MM.1S (cell line): ENCODE measurements at regions not wholly inside any gene's neighbourhood (a gene's known extent, or its start where the extent isn't known, plus 50 kb on each side); places are given as distances from the start of the nearest gene placed in this dataset.

ENCODE experiments used
- DNase-seq: peaks from one replicate; pipeline ENCODE4 v3.0.0-alpha.2; 2015
- H2AFZ ChIP-seq: fragments of 300-600 bp; sonication (generic); 2 replicates; pipeline ENCODE4 v1.6.0; 2016; ENCODE audit warnings: antibody characterized with exemption, low read length
- H3F3A ChIP-seq: fragments of 300-600 bp; sonication (generic); 2 replicates; pipeline ENCODE4 v1.6.1; 2016; ENCODE audit warnings: mild to moderate bottlenecking, antibody characterized with exemption, low read length, moderate library complexity, mixed read lengths; ENCODE audit not compliant: insufficient read depth
- H3K27ac ChIP-seq: fragments of 300-600 bp; sonication (generic); 2 replicates; pipeline ENCODE4 v1.5.1; 2016; ENCODE audit warnings: mild to moderate bottlenecking, low read length
- H3K27me3 ChIP-seq: fragments of 300-600 bp; sonication (generic); replicated peaks from 2 replicates; pipeline ENCODE4 v1.6.0; 2016; ENCODE audit warnings: low read length; ENCODE audit not compliant: insufficient read depth
- H3K36me3 ChIP-seq: fragments of 300-600 bp; sonication (generic); replicated peaks from 2 replicates; pipeline ENCODE4 v1.6.1; 2016; ENCODE audit warnings: mild to moderate bottlenecking, low read length, mixed read lengths; ENCODE audit not compliant: insufficient read depth
- H3K4me1 ChIP-seq: fragments of 300-600 bp; sonication (generic); 2 replicates; pipeline ENCODE4 v1.6.1; 2016; ENCODE audit warnings: low read length, mixed read lengths
- H3K4me2 ChIP-seq: fragments of 300-600 bp; sonication (generic); 2 replicates; pipeline ENCODE4 v1.6.0; 2016; ENCODE audit warnings: low read depth, low read length
- H3K4me3 ChIP-seq: fragments of 300-600 bp; sonication (generic); 2 replicates; pipeline ENCODE4 v1.5.1; 2016; ENCODE audit warnings: low read length, mixed read lengths
- H3K79me2 ChIP-seq: fragments of 300-600 bp; sonication (generic); 2 replicates; pipeline ENCODE4 v1.6.1; 2016; ENCODE audit warnings: mixed run types, low read length, mixed read lengths
- H3K9ac ChIP-seq: fragments of 300-600 bp; sonication (generic); 2 replicates; pipeline ENCODE4 v1.6.1; 2016; ENCODE audit warnings: low read length, mixed read lengths
- H3K9me2 ChIP-seq: fragments of 300-600 bp; sonication (generic); replicated peaks from 2 replicates; pipeline ENCODE4 v1.6.1; 2016; ENCODE audit warnings: mild to moderate bottlenecking, low read length, mixed read lengths; ENCODE audit not compliant: insufficient read depth
- H3K9me3 ChIP-seq: fragments of 300-600 bp; sonication (generic); replicated peaks from 2 replicates; pipeline ENCODE4 v1.6.1; 2016; ENCODE audit warnings: mild to moderate bottlenecking, low read length, mixed read lengths; ENCODE audit not compliant: insufficient read depth
- H4K20me1 ChIP-seq: fragments of 300-600 bp; sonication (generic); 2 replicates; pipeline ENCODE4 v1.6.1; 2016; ENCODE audit warnings: mild to moderate bottlenecking, low read length, moderate library complexity, mixed read lengths; ENCODE audit not compliant: insufficient read depth
- CTCF ChIP-seq: fragments of 300-600 bp; sonication (generic); IDR thresholded peaks from 2 replicates; pipeline ENCODE4 v1.5.1; 2016; ENCODE audit warnings: antibody characterized with exemption, low read length, mixed read lengths
- EZH2 ChIP-seq: fragments of 300-600 bp; sonication (generic); optimal IDR thresholded peaks from 2 replicates; pipeline ENCODE3; 2017; ENCODE audit warnings: low read depth, mild to moderate bottlenecking, antibody characterized with exemption, low read length, mixed read lengths
- EZH2phosphoT487 ChIP-seq: fragments of 300-600 bp; sonication (generic); IDR thresholded peaks from 2 replicates; pipeline ENCODE4 v1.6.1; 2018; ENCODE audit warnings: antibody characterized with exemption, low read length

DNA sequence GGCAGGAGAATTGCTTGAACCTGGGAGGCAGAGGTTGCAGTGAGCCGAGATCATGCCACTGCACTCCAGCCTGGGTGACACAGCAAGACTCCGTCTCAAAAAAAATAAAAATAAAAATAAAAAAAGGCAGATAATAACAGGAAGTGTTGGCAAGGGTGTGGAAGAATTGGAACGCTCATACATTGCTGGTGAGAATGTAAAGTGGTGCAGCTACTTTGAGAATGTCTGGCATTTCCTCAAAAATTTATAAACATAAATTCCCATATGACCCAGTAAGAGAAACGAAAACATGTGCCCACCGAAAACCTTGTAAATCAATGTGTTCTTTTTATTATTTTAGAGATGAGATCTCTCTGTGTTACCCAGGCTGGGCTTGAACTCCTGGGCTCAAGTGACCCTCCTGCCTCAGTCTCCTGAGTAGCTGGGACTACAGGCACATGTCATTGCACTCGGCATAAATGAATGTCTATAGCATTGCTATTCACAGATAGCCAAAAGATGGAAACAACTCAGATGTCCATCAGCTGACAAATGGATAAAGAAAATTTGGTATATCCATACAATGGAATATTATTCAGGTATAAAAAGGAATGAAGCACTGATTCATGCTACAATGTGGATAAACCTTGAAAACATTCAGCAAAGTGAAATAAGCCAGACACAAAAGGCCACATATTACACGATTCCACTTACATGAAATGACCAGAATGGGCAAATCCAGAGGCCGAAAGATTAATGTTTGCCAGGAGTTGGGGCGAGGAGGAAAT, 63.7 kb upstream of the PLAC1 start:
- Histone ChIP-seq H3K36me3 (no peaks in the 10 kb centered on the region), H3K27ac (no peak overlapping the region), H3K4me3 (no peak overlapping the region), H3K9me3 (no peaks in the 10 kb centered on the region), H3K79me2 (no peaks in the 10 kb centered on the region), H2AFZ (no peak overlapping the region), H3K4me2 (no peak overlapping the region), H3K9me2 (no peaks in the 10 kb centered on the region), H4K20me1 (no peaks in the 10 kb centered on the region), H3K4me1 (peaks cover 9% of the 10 kb centered on the region), H3K27me3 (no peaks in the 10 kb centered on the region), H3K9ac (no peak overlapping the region), H3F3A (0 out of 2 replicates have a peak, but pooled peaks cover 4% of the 10 kb centered on the region)
- TF ChIP-seq EZH2phosphoT487 = no peak
- no peak for TF ChIP-seq CTCF
- TF ChIP-seq EZH2 = no peak
- DNase-seq = no peak

- no peak overlapping the region for H2AFZ ChIP-seq
- H3K9me3 ChIP-seq = no peaks in the 10 kb centered on the region
- no peaks in the 10 kb centered on the region for H3K9me2 ChIP-seq
- DNase-seq = peak; percentile 72
- no peaks in the 10 kb centered on the region for H3K27me3 ChIP-seq
- H4K20me1 ChIP-seq = no peaks in the 10 kb centered on the region
- H3K36me3 ChIP-seq = no peaks in the 10 kb centered on the region
- 0 out of 2 replicates have a peak overlapping the region, but pooled peaks have one; percentile 9 for H3K4me2 ChIP-seq
- H3F3A ChIP-seq = 0 out of 2 replicates have a peak, but pooled peaks cover 4% of the 10 kb centered on the region
- TF ChIP-seq CTCF (no peak), EZH2phosphoT487 (no peak), EZH2 (no peak)
- peak overlapping the region; percentile 49; the same call in 1 of the 2 replicates for H3K27ac ChIP-seq
- peaks cover 9% of the 10 kb centered on the region for H3K4me1 ChIP-seq
- no peaks in the 10 kb centered on the region for H3K79me2 ChIP-seq
- H3K9ac ChIP-seq = no peak overlapping the region
- H3K4me3 ChIP-seq = no peak overlapping the region
Observed at GRCh38 chrX:134718966-134719317, 60.7 kb upstream of the PLAC1 start.

DNA sequence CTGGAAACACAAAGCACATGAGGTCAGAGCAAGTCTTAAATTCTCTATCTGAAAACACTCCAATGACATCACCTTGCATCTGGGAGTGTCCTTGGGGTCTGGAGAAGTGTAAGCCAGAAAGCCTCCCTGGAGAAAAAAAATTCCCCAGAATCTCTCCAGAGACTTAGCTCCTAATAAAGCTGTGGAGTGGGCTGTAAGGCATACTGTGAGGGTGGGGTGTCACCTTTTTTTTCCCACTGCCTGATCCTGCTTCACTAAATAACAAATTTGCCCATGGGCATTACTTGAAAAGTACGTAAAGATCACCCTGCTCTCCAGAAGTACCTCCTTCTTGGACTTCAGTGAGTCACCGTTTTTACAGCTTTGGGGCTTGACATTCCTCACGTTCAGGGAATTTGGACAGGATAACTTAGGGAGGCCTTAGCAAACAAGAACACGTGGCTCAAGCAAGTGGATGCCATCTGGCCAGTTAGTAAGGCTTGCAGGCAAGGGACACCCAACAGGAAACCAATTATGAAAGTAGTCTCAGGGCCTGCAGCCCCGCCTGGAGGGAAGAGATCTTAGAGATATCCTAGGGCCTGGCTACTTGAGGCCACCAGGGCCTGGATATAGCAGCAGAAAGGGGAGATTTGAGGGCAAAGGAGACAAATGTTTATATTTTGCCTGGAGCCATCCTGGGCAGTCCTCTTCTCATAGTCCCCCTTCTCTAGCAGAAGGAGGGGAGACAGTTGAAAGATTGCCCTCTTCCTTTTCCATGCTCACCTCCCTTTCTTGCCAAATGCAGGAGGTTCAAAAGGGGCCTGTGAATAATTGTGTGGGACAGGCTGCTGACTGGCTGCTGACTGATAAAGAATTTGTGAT, 60.1 kb upstream of the PLAC1 start:
- Histone ChIP-seq H3F3A (0 out of 2 replicates have a peak, but pooled peaks cover 4% of the 10 kb centered on the region), H3K27ac (peak overlapping the region; percentile 49; the same call in 1 of the 2 replicates), H2AFZ (no peak overlapping the region), H3K9me3 (no peaks in the 10 kb centered on the region), H3K36me3 (no peaks in the 10 kb centered on the region), H3K9ac (no peak overlapping the region), H3K4me3 (no peak overlapping the region), H3K27me3 (no peaks in the 10 kb centered on the region), H3K9me2 (no peaks in the 10 kb centered on the region), H3K4me1 (peaks cover 9% of the 10 kb centered on the region), H4K20me1 (no peaks in the 10 kb centered on the region), H3K4me2 (0 out of 2 replicates have a peak overlapping the region, but pooled peaks have one; percentile 9), H3K79me2 (no peaks in the 10 kb centered on the region)
- no peak for TF ChIP-seq EZH2
- TF ChIP-seq CTCF = no peak
- no peak for TF ChIP-seq EZH2phosphoT487
- peak; percentile 64 for DNase-seq
